ENCODE measurements at regions not wholly inside any gene's neighbourhood (a gene's known extent, or its start where the extent isn't known, plus 50 kb on each side); places are given as distances from the start of the nearest gene placed in this dataset.
"Not testable (repeated sequence)": the region's sequence is repeated elsewhere in the genome, so short reads cannot be mapped to it uniquely, and the experiment has no call there.

DNA sequence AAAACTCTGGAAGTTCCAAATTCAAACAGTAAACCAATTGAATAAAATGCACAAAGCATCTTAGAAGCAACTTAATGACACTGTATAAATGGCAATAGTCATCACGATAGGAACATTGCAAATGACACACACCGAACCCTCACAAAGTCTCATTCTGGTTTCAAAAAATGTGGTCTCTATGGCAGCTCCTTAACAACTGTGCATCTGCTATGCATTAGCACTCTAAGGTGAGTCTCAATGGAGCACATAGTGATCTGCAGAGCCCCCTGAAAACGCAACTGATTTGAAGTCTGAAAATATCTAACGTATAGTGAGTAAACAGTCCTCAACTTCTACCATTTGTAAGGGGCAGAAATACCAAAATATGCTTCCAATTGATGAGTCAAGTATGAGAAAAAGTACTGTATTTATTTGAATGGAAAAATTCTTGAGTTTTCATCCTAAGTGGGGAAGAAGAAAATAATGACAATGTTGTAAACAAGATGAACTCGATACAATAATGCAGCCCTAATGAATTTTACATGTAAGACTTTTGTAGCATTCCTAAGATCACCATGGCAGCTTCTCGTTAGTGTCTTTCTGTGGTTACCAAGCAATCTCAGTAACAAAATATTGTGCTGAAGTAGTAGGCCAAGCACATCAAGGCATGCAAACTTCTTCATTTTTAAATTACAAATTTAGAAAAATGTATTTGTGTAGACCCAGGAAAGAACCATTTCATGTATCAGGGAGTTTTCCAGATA, 517.5 kb upstream of the FAM174A start:
- no peak for DNase-seq (ENCODE audit: low read depth in 2 of 2)

DNA sequence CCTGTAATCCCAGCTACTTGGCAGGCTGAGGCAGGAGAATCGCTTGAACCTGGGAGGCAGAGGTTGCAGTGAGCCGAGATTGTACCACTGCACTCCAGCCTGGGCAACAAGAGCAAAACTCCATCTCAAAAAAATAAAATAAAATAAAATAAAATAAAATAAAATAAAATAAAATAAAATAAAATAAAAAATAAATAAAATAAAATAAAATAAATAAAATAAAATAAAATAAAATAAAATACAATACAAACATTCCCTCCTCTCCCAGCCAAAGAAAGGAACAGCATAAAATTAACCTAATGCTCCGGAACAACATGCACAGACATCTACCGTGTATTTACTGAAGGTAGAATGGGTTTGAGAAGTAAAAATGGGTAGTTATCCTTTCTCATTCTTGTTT, 521.9 kb upstream of the FAM174A start:
- not testable (repeated sequence) for DNase-seq (ENCODE audit: low read depth in 2 of 2)

DNA sequence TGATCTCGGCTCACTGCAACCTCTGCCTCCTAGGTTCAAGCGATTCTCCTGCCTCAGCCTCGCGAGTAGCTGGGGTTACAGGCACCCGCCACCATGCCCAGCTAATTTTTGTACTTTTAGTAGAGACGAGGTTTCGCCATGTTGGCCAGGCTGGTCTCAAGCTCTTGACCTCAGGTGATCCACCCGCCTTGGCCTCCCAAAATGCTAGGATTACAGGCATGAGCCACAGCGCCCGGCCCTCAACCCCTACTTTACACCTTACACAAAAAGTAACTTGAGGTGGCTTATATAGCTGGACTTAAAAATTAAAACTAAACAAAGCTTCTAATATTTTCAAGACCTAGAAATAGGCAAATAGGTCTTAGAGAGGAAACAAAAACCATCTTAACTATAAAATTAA, 524.0 kb upstream of the FAM174A start:
- DNase-seq (ENCODE audit: low read depth in 2 of 2), result not testable (repeated sequence)

DNA sequence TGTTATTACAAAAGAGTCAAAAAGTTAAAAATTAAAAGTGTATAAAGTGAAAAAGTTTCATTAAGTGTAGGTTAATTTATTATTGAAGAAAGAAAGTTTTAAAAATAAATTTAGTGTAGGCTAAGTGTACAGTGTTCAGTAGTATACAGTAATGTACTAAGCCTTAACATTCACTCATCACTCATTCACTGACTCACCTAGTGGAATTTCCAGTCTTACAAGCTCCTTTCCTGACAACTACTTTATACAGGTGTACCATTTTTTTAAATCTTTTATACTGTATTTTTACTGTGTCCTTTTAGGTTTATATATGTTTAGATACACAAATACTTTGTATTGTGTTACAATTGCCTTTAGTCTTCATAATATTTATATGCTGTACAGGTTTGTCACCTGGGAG, 530.2 kb upstream of the FAM174A start:
- no peak for DNase-seq (ENCODE audit: low read depth in 2 of 2)

DNA sequence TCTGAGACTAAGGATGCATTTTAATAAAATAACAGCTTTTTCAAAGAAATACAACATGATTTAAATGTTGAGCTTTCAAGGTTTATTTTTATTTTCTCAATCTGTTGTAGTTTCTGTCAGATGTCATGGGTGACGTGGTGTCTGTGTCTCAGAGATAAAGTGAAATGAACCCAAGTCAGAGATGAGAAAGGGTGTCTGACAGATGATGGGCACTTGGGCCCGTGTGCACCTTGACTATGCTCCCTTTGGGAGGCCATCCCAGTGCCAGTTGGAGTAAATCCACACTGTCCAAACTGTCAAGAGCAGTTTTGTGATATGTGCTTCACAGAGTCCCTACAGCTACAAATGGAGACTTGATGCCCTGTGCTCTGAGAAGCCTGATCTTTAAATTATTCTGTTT, 536.9 kb upstream of the FAM174A start:
- DNase-seq (ENCODE audit: low read depth in 2 of 2), result no peak

DNA sequence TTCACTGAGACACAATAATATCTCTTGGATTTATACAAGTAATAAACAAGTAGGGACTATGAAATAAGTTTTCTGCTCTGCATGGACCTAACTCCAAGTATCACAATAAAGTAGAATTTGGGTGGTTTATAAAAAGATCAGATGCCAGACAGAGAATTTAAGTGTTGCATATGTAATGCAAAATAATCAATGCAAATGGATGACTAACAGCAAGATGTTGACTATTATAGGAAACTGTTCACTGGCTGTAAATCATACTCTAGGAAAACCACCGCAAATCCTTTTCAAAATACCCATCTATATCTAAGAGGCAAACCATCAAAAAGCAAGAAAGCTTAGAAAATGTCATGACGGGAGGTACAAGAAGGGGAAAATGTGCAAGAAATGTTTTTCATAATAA, 539.8 kb upstream of the FAM174A start:
- DNase-seq (ENCODE audit: low read depth in 2 of 2), result no peak

DNA sequence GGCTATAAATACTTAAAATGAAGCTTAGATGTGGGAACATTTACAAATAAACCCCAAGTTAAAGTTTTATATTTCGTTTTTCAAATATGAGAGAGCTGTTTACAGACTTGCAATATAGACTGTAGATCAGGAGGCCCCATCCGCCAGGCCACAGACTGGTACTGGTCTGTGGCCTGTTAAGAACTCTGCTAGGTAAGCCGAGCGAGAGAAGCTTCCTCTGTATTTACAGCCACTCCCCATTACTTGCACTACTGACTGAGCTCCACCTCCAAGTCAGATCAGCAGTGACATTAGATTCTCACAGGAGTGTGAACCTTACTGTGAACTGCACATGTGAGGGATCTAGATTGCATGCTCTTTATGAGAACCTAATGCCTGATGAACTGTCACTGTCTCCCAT, 561.4 kb upstream of the FAM174A start:
- DNase-seq (ENCODE audit: low read depth in 2 of 2), result no peak

DNA sequence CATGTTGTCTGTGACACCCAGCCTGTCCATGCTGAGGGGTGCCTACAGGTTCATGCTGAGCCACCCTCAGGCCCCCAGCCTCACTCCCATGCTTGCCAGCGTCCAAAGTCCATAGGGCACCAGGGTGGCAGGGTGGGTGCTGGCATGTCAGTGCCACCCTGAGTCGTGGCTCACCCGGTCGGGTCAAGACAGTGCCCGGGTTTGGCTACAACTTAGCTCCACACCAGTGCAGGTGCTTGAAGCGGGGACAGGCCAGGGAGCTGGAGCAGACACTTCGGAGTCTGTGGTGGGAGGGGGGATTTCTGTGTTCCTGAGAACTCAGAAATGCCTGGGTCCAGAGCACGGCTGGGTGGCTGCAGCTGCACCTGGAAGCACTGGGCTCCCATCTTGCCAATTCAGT, 579.2 kb upstream of the FAM174A start:
- no peak for DNase-seq (ENCODE audit: low read depth in 2 of 2)

DNA sequence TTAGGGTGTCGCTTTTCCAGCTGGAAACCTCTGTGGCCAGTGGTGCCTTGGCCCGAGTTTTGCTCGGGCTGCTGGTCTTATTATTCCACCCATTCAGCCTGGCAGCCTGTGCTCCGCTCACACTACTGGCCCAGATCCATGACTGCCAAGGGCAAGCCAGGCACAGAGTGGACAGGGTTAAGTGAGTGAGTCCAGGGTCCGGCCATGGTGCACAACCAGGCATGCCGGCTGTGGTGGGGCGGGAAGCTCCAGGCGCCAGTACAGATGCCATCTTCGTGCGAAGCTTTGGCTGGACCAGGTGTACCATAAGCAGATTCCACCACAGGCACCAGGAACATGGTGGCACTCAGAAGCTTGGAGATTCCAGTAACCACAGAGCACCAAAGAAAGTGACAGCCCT, 580.2 kb upstream of the FAM174A start:
- DNase-seq (ENCODE audit: low read depth in 2 of 2), result no peak

DNA sequence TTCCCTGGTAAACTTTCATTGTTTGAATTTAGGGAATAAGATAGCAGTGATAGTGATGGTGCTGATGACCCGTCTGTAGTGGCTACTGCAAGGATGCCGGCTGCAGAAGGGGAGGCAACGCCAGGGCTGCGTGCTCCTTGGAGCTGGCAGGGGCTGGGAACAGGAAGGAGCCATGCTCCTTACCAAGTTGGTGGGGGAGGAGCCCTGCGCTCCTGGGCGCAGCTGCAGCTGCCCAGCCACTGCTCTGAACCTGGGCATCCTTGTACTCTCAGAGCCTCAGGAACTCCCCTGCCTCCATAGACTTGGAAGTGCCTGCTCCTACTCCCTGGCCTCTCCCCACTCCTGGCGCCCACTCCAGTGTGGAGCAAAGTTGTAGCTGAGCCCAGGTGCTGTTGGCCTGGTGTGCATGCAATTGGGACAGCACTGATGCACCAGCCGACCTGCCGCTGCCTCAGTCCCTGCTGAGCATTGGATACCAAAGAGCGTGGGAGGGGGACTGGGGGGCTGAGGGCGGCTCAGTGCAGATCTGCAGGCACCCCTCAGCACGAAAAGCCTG, 585.1 kb upstream of the FAM174A start:
- no peak for DNase-seq (ENCODE audit: low read depth in 2 of 2)

DNA sequence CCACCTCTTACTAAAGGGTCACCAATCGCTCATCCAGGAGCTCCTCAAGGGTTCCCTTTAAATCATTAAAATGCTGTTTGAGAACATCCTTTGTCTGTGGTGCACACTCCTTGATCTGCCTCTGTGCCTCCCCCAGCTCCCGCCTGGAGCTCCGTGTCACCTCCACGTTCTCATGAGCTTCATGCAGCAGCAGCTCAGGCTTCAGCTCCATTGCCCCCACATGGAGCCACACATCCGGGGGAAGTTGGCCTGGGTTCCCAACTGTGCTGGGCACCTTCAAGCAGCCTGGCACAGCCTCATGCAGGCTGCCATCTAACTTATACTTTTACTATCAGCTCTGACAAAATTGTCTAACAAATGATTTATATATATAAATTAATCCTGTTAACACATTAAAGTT, 585.8 kb upstream of the FAM174A start:
- no peak for DNase-seq (ENCODE audit: low read depth in 2 of 2)

DNA sequence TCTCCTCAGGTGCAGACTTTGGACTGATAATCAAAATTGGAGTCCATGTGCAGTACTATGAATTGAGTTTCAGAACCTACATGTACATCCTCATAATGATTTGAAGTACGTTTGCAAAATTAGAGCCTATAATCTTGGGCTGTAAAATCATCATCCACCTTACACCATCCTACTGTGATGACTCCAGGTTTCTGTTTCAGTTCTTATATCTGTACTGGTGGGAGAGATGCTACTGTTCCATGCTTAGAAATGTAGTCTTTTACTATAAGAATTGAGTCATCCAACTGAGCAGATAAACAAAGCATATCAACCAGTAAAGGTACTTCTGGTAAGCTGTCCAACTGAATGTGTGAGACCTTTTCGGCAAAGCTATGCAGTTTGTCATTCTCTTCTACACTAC, 586.3 kb upstream of the FAM174A start:
- DNase-seq (ENCODE audit: low read depth in 2 of 2), result no peak

DNA sequence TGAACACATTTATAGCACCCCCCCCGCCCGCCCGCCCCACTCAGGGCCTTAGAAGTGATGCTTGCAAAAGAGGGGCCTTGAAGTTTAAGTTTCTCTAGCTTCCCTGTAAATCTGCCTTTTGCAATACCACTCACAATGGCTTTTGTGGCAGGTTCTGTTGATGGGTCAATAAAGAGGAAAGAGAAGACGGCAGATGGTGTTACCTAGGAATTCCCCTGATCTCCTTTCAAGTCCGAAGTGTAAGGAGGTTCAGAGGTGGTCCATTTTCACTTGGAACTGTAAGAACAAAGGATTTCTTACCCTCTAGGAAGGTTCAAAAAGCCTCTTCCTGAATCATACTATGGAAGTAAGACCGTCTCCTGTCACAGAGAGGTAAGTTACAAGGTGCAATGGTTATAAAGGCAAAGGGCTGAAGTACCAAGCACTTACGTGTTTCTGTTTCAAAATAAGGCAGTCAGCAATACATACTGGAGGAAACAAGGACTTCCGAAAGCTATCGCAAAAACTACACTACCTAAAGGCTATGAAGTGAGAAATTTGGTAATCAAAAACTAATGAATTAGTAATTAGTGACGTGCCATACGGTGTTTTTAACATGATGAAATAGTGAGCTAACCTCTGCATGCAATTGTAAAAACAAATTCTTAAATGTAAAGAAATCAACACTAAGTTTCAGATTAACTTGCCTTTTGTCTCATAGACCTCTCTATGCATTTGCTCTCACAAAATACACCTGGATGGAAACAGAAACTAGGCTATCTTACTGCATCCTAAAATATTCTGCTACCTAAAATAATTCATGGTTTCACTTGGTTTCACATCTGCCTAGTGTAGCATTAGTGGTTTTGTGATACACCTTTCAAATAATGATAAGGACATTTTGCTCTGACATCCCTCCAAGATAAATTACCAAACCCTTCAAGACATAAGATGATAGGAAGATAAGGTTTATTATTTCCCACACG, 589.4 kb upstream of the FAM174A start:
- no peak for DNase-seq (ENCODE audit: low read depth in 2 of 2)

DNA sequence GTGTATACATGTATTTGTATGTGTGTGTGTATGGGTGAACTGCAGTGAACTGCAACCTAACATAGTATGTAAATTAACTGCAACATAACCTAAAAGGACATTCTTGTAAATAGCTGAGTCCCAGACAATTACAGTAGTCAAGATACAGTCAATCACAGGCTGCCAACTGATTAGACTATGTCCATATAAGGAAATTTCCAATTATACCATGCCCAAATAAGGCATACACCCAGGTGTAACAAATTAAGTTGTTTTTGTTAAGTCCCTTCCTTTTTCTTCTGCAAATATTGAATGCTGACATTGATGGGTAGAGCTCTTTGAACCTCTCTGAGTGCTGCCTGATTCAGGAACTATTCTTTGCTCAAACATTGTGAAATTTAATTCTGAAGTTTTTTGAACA, 594.6 kb upstream of the FAM174A start:
- no peak for DNase-seq (ENCODE audit: low read depth in 2 of 2)

DNA sequence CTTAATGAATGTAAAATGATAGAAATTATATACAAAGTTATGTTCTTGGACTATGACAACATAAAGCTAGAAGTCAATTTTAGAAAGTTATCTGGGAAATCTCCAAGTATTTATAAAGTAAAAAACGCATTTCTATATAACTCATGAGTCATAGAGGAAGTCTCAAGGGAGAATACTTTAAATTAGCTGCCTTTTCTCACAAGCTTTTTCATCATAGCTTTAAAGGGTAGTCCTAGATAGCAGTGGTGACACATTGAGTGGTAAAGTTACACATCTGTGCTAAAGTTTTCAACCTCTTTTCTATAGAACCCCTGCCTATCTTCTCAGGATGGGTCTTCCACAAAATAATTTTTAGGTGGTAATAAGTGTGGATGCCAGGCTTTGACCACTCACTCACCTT, 598.3 kb upstream of the FAM174A start:
- no peak for DNase-seq (ENCODE audit: low read depth in 2 of 2)

DNA sequence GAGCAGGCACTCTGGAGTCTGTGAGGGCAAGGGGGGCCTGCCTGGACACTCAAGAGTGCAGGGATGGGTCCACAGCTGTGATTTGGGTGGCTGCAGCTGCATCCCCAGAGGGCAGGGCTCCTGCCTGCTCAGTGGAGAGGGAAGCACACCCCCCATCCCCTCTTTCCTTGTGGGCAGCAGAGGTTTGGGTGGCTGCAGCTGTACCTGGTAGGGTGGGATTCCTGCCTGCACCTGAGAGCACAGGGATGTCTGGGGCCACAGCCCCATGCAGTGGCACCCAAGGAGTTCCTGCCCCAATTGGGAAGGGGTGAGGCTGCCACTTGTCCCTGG, 605.4 kb upstream of the FAM174A start:
- no peak for DNase-seq (ENCODE audit: low read depth in 2 of 2)

DNA sequence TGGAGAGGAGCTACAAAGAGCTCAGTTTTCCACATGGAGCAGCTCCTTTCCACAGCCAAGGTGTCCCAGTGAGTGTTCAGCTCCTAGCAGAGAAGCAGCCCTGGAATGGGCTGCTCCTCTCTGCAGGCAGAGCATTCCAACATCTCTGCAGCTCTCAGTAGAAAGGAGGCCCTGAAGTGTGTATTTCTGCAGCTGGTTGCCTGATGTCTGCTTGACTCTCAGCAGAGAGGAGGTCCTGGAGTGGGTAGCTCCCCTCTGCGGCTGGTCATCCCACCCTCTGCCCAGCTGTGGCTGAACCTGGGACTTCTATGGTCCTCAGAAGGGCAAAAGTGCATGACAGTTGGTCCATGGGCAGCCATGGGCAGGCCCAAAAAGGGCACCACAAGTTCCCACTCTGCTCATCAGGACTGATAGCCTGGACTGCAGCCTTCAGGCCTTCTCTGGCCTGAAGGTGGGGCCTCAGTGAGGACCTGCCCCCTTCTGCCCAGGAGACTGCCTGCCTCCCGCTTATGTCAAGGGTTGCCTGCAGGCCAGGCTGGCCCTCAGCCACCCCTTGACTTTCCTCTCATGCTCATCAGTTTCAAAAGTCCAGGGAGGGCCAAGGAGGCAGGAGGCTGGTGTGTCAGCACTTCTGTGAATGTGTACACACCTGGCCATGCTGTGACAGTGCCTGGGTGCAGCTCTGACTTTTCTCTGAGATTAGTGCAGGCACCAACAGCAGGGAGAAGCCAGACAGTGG, 605.9 kb upstream of the FAM174A start:
- no peak for DNase-seq (ENCODE audit: low read depth in 2 of 2)

DNA sequence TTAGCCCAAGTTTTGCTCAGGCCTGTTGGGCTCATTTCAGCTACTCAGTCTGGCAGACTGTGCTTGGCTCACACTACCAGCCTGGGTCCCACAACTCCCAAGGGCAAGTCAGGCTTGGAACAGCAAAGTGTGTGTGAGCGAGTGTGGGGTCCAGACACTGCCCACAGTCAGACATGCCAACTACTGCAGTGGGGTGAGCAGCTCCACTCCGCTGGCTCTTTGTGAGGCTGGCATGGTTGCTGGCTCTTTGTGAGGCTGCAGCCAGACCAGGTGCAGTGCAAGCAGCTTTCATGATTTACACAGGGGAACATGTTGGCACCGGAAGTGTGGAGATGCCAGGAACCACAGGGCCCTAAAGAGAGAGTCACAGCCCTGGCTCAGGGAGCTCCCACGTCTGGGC, 606.7 kb upstream of the FAM174A start:
- no peak for DNase-seq (ENCODE audit: low read depth in 2 of 2)

DNA sequence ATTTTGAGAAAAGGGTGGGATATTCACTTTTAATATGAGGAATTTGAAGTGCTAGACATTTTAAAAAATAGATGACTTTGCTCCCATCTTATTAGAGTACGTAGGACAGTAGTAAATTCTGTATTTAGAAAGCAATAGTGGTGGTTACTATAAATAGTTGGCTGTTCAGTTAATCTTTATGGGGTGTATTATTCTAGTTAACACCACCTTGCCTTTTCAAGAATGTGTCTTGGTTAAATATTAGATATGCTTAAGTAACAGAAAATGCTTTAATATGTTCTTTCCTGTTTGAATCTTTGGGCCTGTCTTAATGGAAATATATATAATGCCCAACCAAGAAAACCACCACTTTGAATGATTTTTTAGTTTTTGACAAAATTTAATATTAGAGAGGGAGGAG, 608.7 kb upstream of the FAM174A start:
- no peak for DNase-seq (ENCODE audit: low read depth in 2 of 2)

DNA sequence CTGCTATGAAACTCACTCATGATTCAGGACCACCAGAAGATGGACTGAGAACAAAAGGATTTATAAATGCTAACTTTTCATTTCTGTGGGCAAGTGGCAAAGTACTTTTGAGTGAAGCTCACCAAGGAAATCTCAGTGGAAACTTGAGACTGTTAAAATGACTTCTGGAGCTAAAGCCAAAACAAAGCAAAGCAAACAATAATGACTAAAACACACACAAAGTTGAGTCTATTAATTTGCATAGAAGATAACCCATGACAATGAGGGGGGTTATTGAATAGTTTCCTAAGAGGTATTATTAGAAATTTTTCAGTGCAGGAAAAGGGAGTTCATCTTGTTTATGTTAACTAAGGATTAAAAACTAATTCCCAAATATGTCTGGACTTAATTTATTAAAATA, 612.8 kb upstream of the FAM174A start:
- no peak for DNase-seq (ENCODE audit: low read depth in 2 of 2)

DNA sequence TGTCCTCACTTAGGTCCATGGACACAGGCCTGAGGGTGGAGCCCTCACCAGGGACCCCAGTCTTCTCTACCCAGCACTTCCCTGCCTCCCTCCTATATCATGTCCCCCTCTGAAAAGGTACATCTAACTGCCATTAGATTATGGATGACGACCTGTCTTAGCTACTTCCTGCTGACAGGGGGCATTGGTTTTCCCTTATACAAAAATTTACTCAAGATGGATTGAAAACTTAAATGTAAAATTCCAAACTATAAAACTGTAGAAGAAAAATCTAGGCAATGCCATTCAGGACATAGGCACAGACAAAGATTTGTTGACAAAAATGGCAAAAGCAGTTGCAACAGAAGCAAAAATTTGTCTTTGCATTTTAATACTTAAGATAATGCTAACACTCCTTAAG, 623.2 kb upstream of the FAM174A start:
- no peak for DNase-seq (ENCODE audit: low read depth in 2 of 2)

DNA sequence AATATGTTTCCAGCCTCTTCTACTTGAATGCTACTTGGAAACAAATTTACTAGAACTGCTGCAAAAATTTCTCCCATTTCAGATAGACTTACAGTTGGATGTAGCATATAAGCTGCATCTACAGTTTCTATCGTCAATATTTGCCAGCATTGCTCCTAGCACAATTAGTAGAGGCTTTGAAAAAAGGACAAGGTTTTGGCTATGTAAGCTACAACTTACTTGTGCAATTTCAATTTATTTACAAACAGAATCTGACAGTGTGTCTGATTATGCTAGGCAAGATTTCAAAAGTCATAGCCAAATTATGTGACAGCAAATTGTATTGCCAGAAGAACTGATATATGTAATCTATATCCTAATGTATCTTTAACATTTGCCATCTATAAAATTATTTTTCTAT, 628.4 kb upstream of the FAM174A start:
- no peak for DNase-seq (ENCODE audit: low read depth in 2 of 2)

All from stimulated activated CD4-positive, alpha-beta T cell treated with anti-CD3 and anti-CD28 coated beads, Interleukin-1b, Interleukin-23, amount 100 ng/mL, for 1 hour (primary cell).